ENCODE measurements at regions not wholly inside any gene's neighbourhood (a gene's known extent, or its start where the extent isn't known, plus 50 kb on each side); places are given as distances from the start of the nearest gene placed in this dataset.

DNA sequence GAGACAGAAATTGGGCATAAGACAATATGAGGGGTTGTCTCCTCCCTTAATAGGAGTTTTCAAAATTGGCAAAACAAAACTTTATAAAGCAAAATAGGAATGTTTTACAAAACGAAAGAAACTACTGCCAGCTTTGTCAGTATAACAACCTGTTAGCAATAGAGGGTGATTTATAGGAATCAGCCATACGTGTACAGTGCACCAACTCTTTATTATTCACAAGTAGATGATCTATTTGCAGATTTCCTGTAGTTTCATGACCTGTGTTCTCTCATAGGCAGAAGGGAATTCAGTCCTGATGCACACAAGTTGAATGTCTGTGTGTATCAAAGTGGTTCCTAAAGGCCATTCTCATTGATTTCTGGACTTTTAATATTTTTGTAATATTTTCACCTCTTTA, 116.3 kb downstream of the MFAP3L start:
- TF ChIP-seq POLR2A (IDR thresholded peaks at IDR 0.05), result no peak
- TF ChIP-seq, protein P1, sequence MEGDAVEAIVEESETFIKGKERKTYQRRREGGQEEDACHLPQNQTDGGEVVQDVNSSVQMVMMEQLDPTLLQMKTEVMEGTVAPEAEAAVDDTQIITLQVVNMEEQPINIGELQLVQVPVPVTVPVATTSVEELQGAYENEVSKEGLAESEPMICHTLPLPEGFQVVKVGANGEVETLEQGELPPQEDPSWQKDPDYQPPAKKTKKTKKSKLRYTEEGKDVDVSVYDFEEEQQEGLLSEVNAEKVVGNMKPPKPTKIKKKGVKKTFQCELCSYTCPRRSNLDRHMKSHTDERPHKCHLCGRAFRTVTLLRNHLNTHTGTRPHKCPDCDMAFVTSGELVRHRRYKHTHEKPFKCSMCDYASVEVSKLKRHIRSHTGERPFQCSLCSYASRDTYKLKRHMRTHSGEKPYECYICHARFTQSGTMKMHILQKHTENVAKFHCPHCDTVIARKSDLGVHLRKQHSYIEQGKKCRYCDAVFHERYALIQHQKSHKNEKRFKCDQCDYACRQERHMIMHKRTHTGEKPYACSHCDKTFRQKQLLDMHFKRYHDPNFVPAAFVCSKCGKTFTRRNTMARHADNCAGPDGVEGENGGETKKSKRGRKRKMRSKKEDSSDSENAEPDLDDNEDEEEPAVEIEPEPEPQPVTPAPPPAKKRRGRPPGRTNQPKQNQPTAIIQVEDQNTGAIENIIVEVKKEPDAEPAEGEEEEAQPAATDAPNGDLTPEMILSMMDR (IDR thresholded peaks at IDR 0.05), result no peak

Data from esophagus squamous epithelium (tissue), 4 donors.